PC-3 (cell line): ENCODE measurements at regions not wholly inside any gene's neighbourhood (a gene's known extent, or its start where the extent isn't known, plus 50 kb on each side); places are given as distances from the start of the nearest gene placed in this dataset.

Experiments
- EZH2 ChIP-seq: fragments of 300-600 bp; sonication (generic); IDR thresholded peaks from one replicate; pipeline ENCODE4 v1.6.1; 2017; ENCODE audit warnings: antibody characterized with exemption, mild to moderate bottlenecking, low read length; ENCODE audit not compliant: unreplicated experiment
- EZH2phosphoT487 ChIP-seq: fragments of 300-600 bp; sonication (generic); IDR thresholded peaks from 2 replicates; pipeline ENCODE4 v1.6.1; 2018; ENCODE audit warnings: mild to moderate bottlenecking, antibody characterized with exemption, low read length, borderline replicate concordance

DNA sequence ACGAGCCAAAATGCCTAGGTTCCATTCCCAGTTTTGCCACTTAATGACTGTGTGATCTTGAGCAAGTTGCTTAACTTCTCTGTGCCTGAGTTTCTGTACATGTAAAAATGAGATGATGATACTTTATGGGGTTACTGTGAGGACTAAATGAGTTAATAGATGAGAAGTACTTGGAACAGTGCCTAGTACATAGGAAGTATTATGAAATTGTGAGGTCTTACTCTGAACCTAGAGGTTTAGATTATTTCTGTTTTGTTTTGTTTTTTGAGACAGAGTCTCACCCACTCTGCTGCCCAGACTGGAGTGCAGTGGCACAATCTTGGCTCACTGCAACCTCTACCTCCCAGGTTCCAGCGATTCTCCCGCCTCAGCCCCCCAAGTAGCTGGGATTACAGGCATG is 227.0 kb upstream of the POU2AF2 start:
- no peak for TF ChIP-seq EZH2phosphoT487
- no peak for TF ChIP-seq EZH2
